Activated CD4-positive, alpha-beta T cell treated with anti-CD3 and anti-CD28 coated beads, Interleukin-2, amount 50 U/mL, for 48 hours (primary cell): ENCODE measurements at regions not wholly inside any gene's neighbourhood (a gene's known extent, or its start where the extent isn't known, plus 50 kb on each side); places are given as distances from the start of the nearest gene placed in this dataset.
A peak's percentile ranks its signal among the peaks of the same experiment; 100 is the strongest.
"Not testable (repeated sequence)": the region's sequence is repeated elsewhere in the genome, so short reads cannot be mapped to it uniquely, and the experiment has no call there.

Experiments used
- DNase-seq, 2 experiments: peaks; one replicate each; pipeline ENCODE4 v3.0.0-alpha.2; 2020

- no peak for DNase-seq
Observed at GRCh38 chr5:136810261-136810801, 445.0 kb upstream of the TRPC7 start.

GRCh38 chr5:136809382-136809781, 444.0 kb upstream of the TRPC7 start:
- DNase-seq, result no peak

- no peak for DNase-seq
Observed at GRCh38 chr5:136808756-136809155, 443.4 kb upstream of the TRPC7 start.

- DNase-seq, result no peak
Observed at GRCh38 chr5:136805466-136805865, 440.1 kb upstream of the TRPC7 start.

- no peak for DNase-seq
Observed at GRCh38 chr5:136802383-136802782, 437.0 kb upstream of the TRPC7 start.

GRCh38 chr5:136799806-136800372, 434.5 kb upstream of the TRPC7 start:
- DNase-seq, result no peak

GRCh38 chr5:136793300-136793699, 428.0 kb upstream of the TRPC7 start:
- DNase-seq, result no peak

- DNase-seq, result no peak
Observed at GRCh38 chr5:136781464-136781863, 416.1 kb upstream of the TRPC7 start.

GRCh38 chr5:136780518-136780917, 415.2 kb upstream of the TRPC7 start:
- no peak for DNase-seq

- no peak for DNase-seq
Observed at GRCh38 chr5:136776022-136776927, 410.9 kb upstream of the TRPC7 start.

GRCh38 chr5:136772491-136772890, 407.1 kb upstream of the TRPC7 start:
- DNase-seq, result no peak

- peak; percentile 23 to 48 for DNase-seq
Observed at GRCh38 chr5:136769900-136770684, 404.7 kb upstream of the TRPC7 start.

- no peak for DNase-seq
Observed at GRCh38 chr5:136769093-136769492, 403.7 kb upstream of the TRPC7 start.

- DNase-seq, result no peak
Observed at GRCh38 chr5:136768457-136768856, 403.1 kb upstream of the TRPC7 start.

- DNase-seq, result no peak
Observed at GRCh38 chr5:136766456-136766855, 401.1 kb upstream of the TRPC7 start.

GRCh38 chr5:136764601-136765000, 399.3 kb upstream of the TRPC7 start:
- DNase-seq, result no peak

GRCh38 chr5:136763548-136763947, 398.2 kb upstream of the TRPC7 start:
- no peak for DNase-seq

- no peak for DNase-seq
Observed at GRCh38 chr5:136754216-136754615, 388.9 kb upstream of the TRPC7 start.

GRCh38 chr5:136750224-136750862, 385.0 kb upstream of the TRPC7 start:
- no peak for DNase-seq

GRCh38 chr5:136749016-136749415, 383.7 kb upstream of the TRPC7 start:
- DNase-seq, result no peak

- DNase-seq, result no peak
Observed at GRCh38 chr5:136743052-136743451, 377.7 kb upstream of the TRPC7 start.

- DNase-seq, result no peak
Observed at GRCh38 chr5:136740228-136740627, 374.9 kb upstream of the TRPC7 start.

- DNase-seq, result not testable (repeated sequence)
Observed at GRCh38 chr5:136739271-136739670, 373.9 kb upstream of the TRPC7 start.
